Glomerular visceral epithelial cell (primary cell): ENCODE measurements at regions not wholly inside any gene's neighbourhood (a gene's known extent, or its start where the extent isn't known, plus 50 kb on each side); places are given as distances from the start of the nearest gene placed in this dataset.
"Not testable (repeated sequence)": the region's sequence is repeated elsewhere in the genome, so short reads cannot be mapped to it uniquely, and the experiment has no call there.

ENCODE experiments used
- DNase-seq: peaks from one replicate; pipeline ENCODE4 v3.0.0-alpha.2; 2016; ENCODE audit errors: extremely low spot score

GRCh38 chr13:97520061-97520460, 86.1 kb downstream of the RAP2A start:
- no peak for DNase-seq

GRCh38 chr13:97520866-97521265, 86.9 kb downstream of the RAP2A start:
- no peak for DNase-seq

- no peak for DNase-seq
Measured at GRCh38 chr13:97521726-97522125, 87.8 kb downstream of the RAP2A start.

- DNase-seq = no peak
Measured at GRCh38 chr13:97522243-97522642, 88.3 kb downstream of the RAP2A start.

GRCh38 chr13:97526556-97526955, 92.6 kb downstream of the RAP2A start:
- no peak for DNase-seq

- DNase-seq = no peak
Measured at GRCh38 chr13:97528518-97528917, 94.5 kb downstream of the RAP2A start.

GRCh38 chr13:97534540-97534939, 100.6 kb downstream of the RAP2A start:
- no peak for DNase-seq

- no peak for DNase-seq
Measured at GRCh38 chr13:97535614-97536013, 101.6 kb downstream of the RAP2A start.

- no peak for DNase-seq
Measured at GRCh38 chr13:97537110-97537509, 103.1 kb downstream of the RAP2A start.

- DNase-seq = no peak
Measured at GRCh38 chr13:97538203-97538602, 104.2 kb downstream of the RAP2A start.

- DNase-seq = no peak
Measured at GRCh38 chr13:97539651-97540610, 106.0 kb downstream of the RAP2A start.

GRCh38 chr13:97540696-97541095, 106.7 kb downstream of the RAP2A start:
- no peak for DNase-seq

GRCh38 chr13:97542102-97542685, 108.2 kb downstream of the RAP2A start:
- no peak for DNase-seq

- DNase-seq = no peak
Measured at GRCh38 chr13:97544031-97544765, 110.2 kb downstream of the RAP2A start.

- DNase-seq = not testable (repeated sequence)
Measured at GRCh38 chr13:97544971-97545499, 111.1 kb downstream of the RAP2A start.

GRCh38 chr13:97548138-97548537, 114.2 kb downstream of the RAP2A start:
- DNase-seq = no peak

GRCh38 chr13:97548711-97549110, 114.7 kb downstream of the RAP2A start:
- DNase-seq = no peak

GRCh38 chr13:97549201-97549600, 115.2 kb downstream of the RAP2A start:
- DNase-seq = no peak

- no peak for DNase-seq
Measured at GRCh38 chr13:97554496-97554895, 120.5 kb downstream of the RAP2A start.

- DNase-seq = no peak
Measured at GRCh38 chr13:97555034-97555433, 121.1 kb downstream of the RAP2A start.

GRCh38 chr13:97559030-97559429, 125.1 kb downstream of the RAP2A start:
- DNase-seq = no peak

GRCh38 chr13:97559981-97560380, 126.0 kb downstream of the RAP2A start:
- DNase-seq = no peak
